HEK293 (cell line): ENCODE measurements at regions not wholly inside any gene's neighbourhood (a gene's known extent, or its start where the extent isn't known, plus 50 kb on each side); places are given as distances from the start of the nearest gene placed in this dataset.

ENCODE experiments used
- CTCF ChIA-PET: fragments of 350-600 bp; formaldehyde crosslinking; extraction: SDS; loops from one replicate; lab custom pipeline; 2021; ENCODE audit warnings: antibody characterized with exemption; lab: Yijun Ruan, JAX
- POLR2A ChIA-PET: fragments of 300-600 bp; formaldehyde crosslinking; extraction: SDS; loops from one replicate; lab custom pipeline; 2020; ENCODE audit warnings: antibody characterized with exemption, inconsistent platforms; lab: Yijun Ruan, JAX
- H3K27ac ChIP-seq: fragments of 200-500 bp; sonication (Bioruptor generic); 2 replicates; pipeline ENCODE4 v1.5.1; 2014; ENCODE audit warnings: low read depth, low read length, control low read depth, inconsistent platforms; ENCODE audit errors: extremely low read depth
- H3K36me3 ChIP-seq, 2 experiments: fragments of 200-500 bp in 1 of 2; sonication (Bioruptor generic) in 1 of 2; 1 replicate in 1 of 2; 2 replicates in 1 of 2; pipeline ENCODE4 v1.5.1; 2014 to 2017; ENCODE audit warnings: inconsistent platforms in 2 of 2, low read length in 2 of 2; ENCODE audit not compliant: control insufficient read depth in 2 of 2, insufficient read depth in 1 of 2
- H3K4me1 ChIP-seq: fragments of 200-500 bp; sonication (Bioruptor generic); 2 replicates; pipeline ENCODE4 v1.5.1; 2014; ENCODE audit warnings: mild to moderate bottlenecking, low read length, inconsistent platforms; ENCODE audit not compliant: control insufficient read depth, insufficient read depth
- H3K4me3 ChIP-seq: 2 replicates; pipeline ENCODE4 v1.5.1; 2011; ENCODE audit warnings: low read depth, mild to moderate bottlenecking, control low read depth, low read length, moderate library complexity
- H3K9me3 ChIP-seq: fragments of 200-500 bp; sonication (Bioruptor generic); 2 replicates; pipeline ENCODE4 v1.5.1; 2014; ENCODE audit warnings: low read depth, low read length, inconsistent platforms; ENCODE audit not compliant: control insufficient read depth, insufficient read depth
- ATF2 ChIP-seq: fragments of 450-650 bp; formaldehyde crosslinking; IDR thresholded peaks from 2 replicates; pipeline ENCODE4 v1.5.1; 2016; ENCODE audit warnings: missing biosample characterization, missing genetic modification characterization, low read depth
- HIC1 ChIP-seq: fragments of 450-650 bp; formaldehyde crosslinking; IDR thresholded peaks from 2 replicates; pipeline ENCODE4 v1.5.1; 2016; ENCODE audit warnings: missing biosample characterization, missing genetic modification characterization
- KLF7 ChIP-seq: fragments of 450-650 bp; formaldehyde crosslinking; IDR thresholded peaks from 2 replicates; pipeline ENCODE4 v1.5.1; 2016; ENCODE audit warnings: missing biosample characterization, missing genetic modification characterization, borderline replicate concordance
- PRDM1 ChIP-seq: fragments of 450-650 bp; formaldehyde crosslinking; IDR thresholded peaks from 2 replicates; pipeline ENCODE4; 2016; ENCODE audit warnings: missing biosample characterization, missing genetic modification characterization
- SETDB1 ChIP-seq: IDR thresholded peaks from one replicate; pipeline ENCODE4 v1.6.1; 2017; ENCODE audit warnings: mild to moderate bottlenecking, low read length, moderate library complexity, mixed read lengths; ENCODE audit not compliant: insufficient read length
- ZNF19 ChIP-seq: fragments of 450-650 bp; formaldehyde crosslinking; IDR thresholded peaks from 2 replicates; pipeline ENCODE4; 2016; ENCODE audit warnings: missing biosample characterization, missing genetic modification characterization, low read depth
- ZNF302 ChIP-seq: fragments of 450-650 bp; formaldehyde crosslinking; IDR thresholded peaks from 2 replicates; pipeline ENCODE4 v1.5.1; 2016; ENCODE audit warnings: missing biosample characterization, missing genetic modification characterization, low read depth
- ZNF362 ChIP-seq: fragments of 450-650 bp; formaldehyde crosslinking; IDR thresholded peaks from 2 replicates; pipeline ENCODE4 v1.5.1; 2016; ENCODE audit warnings: missing biosample characterization, missing genetic modification characterization
- ZNF366 ChIP-seq: fragments of 450-650 bp; formaldehyde crosslinking; conservative IDR thresholded peaks from 2 replicates; pipeline ENCODE4 v1.5.1; 2016; ENCODE audit warnings: missing biosample characterization, missing genetic modification characterization
- ZNF426 ChIP-seq: fragments of 450-650 bp; formaldehyde crosslinking; IDR thresholded peaks from 2 replicates; pipeline ENCODE4 v1.5.1; 2017; ENCODE audit warnings: missing biosample characterization, missing genetic modification characterization, mild to moderate bottlenecking, inconsistent platforms, moderate library complexity
- ZNF544 ChIP-seq: fragments of 450-650 bp; formaldehyde crosslinking; IDR thresholded peaks from 2 replicates; pipeline ENCODE4 v1.5.0; 2017; ENCODE audit warnings: missing biosample characterization, missing genetic modification characterization
- ZNF600 ChIP-seq: fragments of 450-650 bp; formaldehyde crosslinking; IDR thresholded peaks from 2 replicates; pipeline ENCODE4 v1.5.1; 2016; ENCODE audit warnings: missing biosample characterization, missing genetic modification characterization
- ZNF621 ChIP-seq: fragments of 450-650 bp; formaldehyde crosslinking; IDR thresholded peaks from 2 replicates; pipeline ENCODE4 v1.5.1; 2017; ENCODE audit warnings: missing biosample characterization, missing genetic modification characterization
- ZNF654 ChIP-seq: fragments of 450-650 bp; formaldehyde crosslinking; IDR thresholded peaks from 2 replicates; pipeline ENCODE4 v1.5.1; 2016; ENCODE audit warnings: low read depth, missing biosample characterization, missing genetic modification characterization
- ZSCAN5A ChIP-seq: fragments of 450-650 bp; formaldehyde crosslinking; IDR thresholded peaks from 2 replicates; pipeline ENCODE4 v1.5.1; 2016; ENCODE audit warnings: missing biosample characterization, missing genetic modification characterization

- peak; percentile 98 for TF ChIP-seq ZNF654 (tag by site-specific recombination)
- no peak for TF ChIP-seq SETDB1
Measured at GRCh38 chr5:34522599-34523386, 133.3 kb upstream of the RAI14 start (continued).

GRCh38 chr5:34523387-34523726 lies 132.8 kb upstream of the RAI14 start:
- Histone ChIP-seq H3K36me3 (no peaks in the 10 kb centered on the region), H3K4me1 (no peaks in the 10 kb centered on the region), H3K27ac (no peak overlapping the region), H3K9me3 (no peaks in the 10 kb centered on the region), H3K4me3 (no peak overlapping the region)
- no peak for TF ChIP-seq ZNF621 (tag by site-specific recombination)
- no peak for TF ChIP-seq ZNF426 (tag by site-specific recombination)
- no peak for TF ChIP-seq ZNF544 (tag by site-specific recombination)
- TF ChIP-seq ZSCAN5A (tag by site-specific recombination) = no peak
- peak; percentile 59 for TF ChIP-seq ZNF366 (tag by site-specific recombination)
- TF ChIP-seq ATF2 (tag by site-specific recombination) = no peak
- ChIA-PET POLR2A (no interaction called here), CTCF (interaction anchor here (0.6 to 9.2 kb wide), 49 partner anchors 8 to 477 kb away, joined by 3 to 156 read pairs (median 4); partner anchors contain the start of genes RAI14 and TTC23L)

GRCh38 chr5:34524123-34524522 lies 132.0 kb upstream of the RAI14 start:
- TF ChIP-seq KLF7 (tag by site-specific recombination) (no peak), PRDM1 (peak; percentile 45; the same call in 1 of the 2 replicates)
- TF ChIP-seq, all 188 proteins: peak for 1
- Histone ChIP-seq H3K36me3 (no peaks in the 10 kb centered on the region), H3K4me1 (no peaks in the 10 kb centered on the region), H3K9me3 (no peaks in the 10 kb centered on the region), H3K4me3 (no peak overlapping the region), H3K27ac (no peak overlapping the region)
- CTCF ChIA-PET = interaction anchor here (0.5 to 9.2 kb wide), 37 partner anchors 9 to 476 kb away, joined by 3 to 156 read pairs (median 4); partner anchors contain the start of genes RAI14 and TTC23L
- POLR2A ChIA-PET = no interaction called here

GRCh38 chr5:34525761-34526160 lies 130.4 kb upstream of the RAI14 start:
- H3K9me3 ChIP-seq = no peaks in the 10 kb centered on the region
- no peak for TF ChIP-seq ZNF19 (tag by site-specific recombination)
- TF ChIP-seq ZNF600 (tag by site-specific recombination) = no peak
- no peak for TF ChIP-seq ZNF302 (tag by site-specific recombination)
- no peak for TF ChIP-seq SETDB1
- TF ChIP-seq ZNF362 (tag by site-specific recombination) = no peak
- TF ChIP-seq HIC1 = no peak
- no peak overlapping the region for H3K27ac ChIP-seq
- no peaks in the 10 kb centered on the region for H3K36me3 ChIP-seq
- no peak overlapping the region for H3K4me3 ChIP-seq
- ChIA-PET CTCF (interaction anchor here (1.4 to 9.2 kb wide), 3 partner anchors 40 to 371 kb away, joined by 3 to 156 read pairs (median 21); no protein-coding TSS in a partner anchor), POLR2A (no interaction called here)
- no peaks in the 10 kb centered on the region for H3K4me1 ChIP-seq
